ENCODE measurements at regions not wholly inside any gene's neighbourhood (a gene's known extent, or its start where the extent isn't known, plus 50 kb on each side); places are given as distances from the start of the nearest gene placed in this dataset.

DNA sequence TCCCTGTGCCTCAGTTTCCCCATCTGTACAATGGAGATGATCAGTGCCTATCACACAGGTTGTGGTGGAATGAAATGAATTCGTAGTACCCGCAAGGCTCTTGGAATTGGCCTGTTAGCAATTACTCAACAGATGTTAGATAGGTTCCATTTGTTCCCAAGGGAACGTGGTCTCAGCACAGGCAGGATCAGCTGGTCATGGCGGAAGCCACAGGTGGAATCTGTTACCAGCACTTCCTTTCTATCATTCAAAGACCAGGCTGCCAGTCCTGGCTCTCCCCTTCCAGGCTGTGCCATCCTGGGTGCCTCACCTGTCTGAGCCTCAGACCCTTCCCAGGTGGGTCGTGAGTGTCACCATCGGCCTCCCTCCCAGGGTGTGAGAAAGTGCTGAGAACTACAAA, 61.5 kb downstream of the FBXO2 start:
- H3K79me2 ChIP-seq (ENCODE audit: control insufficient read depth, insufficient read depth, low read length), result no peaks in the 10 kb centered on the region
- no peak overlapping the region for H3K4me2 ChIP-seq (ENCODE audit: insufficient read depth, low read length)
- no peak overlapping the region for H3K4me3 ChIP-seq (replicated peaks in 1 of 3; ENCODE audit: insufficient read depth in 1 of 3, low read depth in 1 of 3, low read length in 3 of 3)
- no peak overlapping the region for H3K27ac ChIP-seq (ENCODE audit: insufficient read depth, low read depth, low read length)
- intact Hi-C loops (cut with micrococcal nuclease) (no loop called here), dilution Hi-C loops (cut with MboI; ENCODE audit: extremely low pct_ligation_motif_present, low sequenced_read_pairs) (no loop called here)
- no peaks in the 10 kb centered on the region for H3K4me1 ChIP-seq (ENCODE audit: control insufficient read depth, extremely low read depth, insufficient read depth, low read length)
- H2AFZ ChIP-seq (ENCODE audit: low read depth, low read length), result no peak overlapping the region
- ChIA-PET CTCF (no interaction called here), POLR2A (no interaction called here)
- no peaks in the 10 kb centered on the region for H3K27me3 ChIP-seq (ENCODE audit: control insufficient read depth in 2 of 2, insufficient read depth in 2 of 2, low read length in 2 of 2)
- H3K9me3 ChIP-seq (replicated peaks; ENCODE audit: control insufficient read depth, insufficient read depth, low read length), result no peaks in the 10 kb centered on the region
- no peaks in the 10 kb centered on the region for H4K20me1 ChIP-seq (replicated peaks; ENCODE audit: control insufficient read depth, extremely low read depth, insufficient read depth, low read length)
- no peak overlapping the region for H3K9ac ChIP-seq (replicated peaks; ENCODE audit: extremely low read depth, insufficient read depth, low read length)
- no peak for TF ChIP-seq GATA2 (IDR thresholded peaks at IDR 0.05; ENCODE audit: insufficient read depth, insufficient read length, low read depth, low read length)
- no peak for TF ChIP-seq JUN (IDR thresholded peaks at IDR 0.05; ENCODE audit: borderline replicate concordance, insufficient read depth, insufficient read length, low read depth)
- TF ChIP-seq MYC (IDR thresholded peaks at IDR 0.05; ENCODE audit: low read depth, low read length), result no peak
- TF ChIP-seq MAX (IDR thresholded peaks at IDR 0.05; ENCODE audit: insufficient read depth, insufficient read length), result no peak
- no peak for TF ChIP-seq FOS (IDR thresholded peaks at IDR 0.05; ENCODE audit: borderline replicate concordance, insufficient read depth, low read length)
- TF ChIP-seq POLR2A (IDR thresholded peaks at IDR 0.05; ENCODE audit: low read depth, low read length), result no peak
- TF ChIP-seq CTCF (IDR thresholded peaks at IDR 0.05; ENCODE audit: extremely low read depth in 1 of 2, insufficient read depth in 1 of 2, low read depth in 1 of 2, low read length in 2 of 2), result no peak
- TF ChIP-seq EZH2 (IDR thresholded peaks at IDR 0.05; ENCODE audit: borderline replicate concordance, low read depth, low read length, severe bottlenecking), result no peak
- no peak for TF ChIP-seq POLR2AphosphoS5 (IDR thresholded peaks at IDR 0.05; ENCODE audit: insufficient read depth, low read depth, low read length)
- no peaks in the 10 kb centered on the region for H3K36me3 ChIP-seq (ENCODE audit: control insufficient read depth in 2 of 2, extremely low read depth in 1 of 2, insufficient read depth in 2 of 2, low read length in 2 of 2)
- no TSS peak for BruUV-seq (replicated peaks)
- DNase-seq (ENCODE audit: low read depth, low spot score) (no peak), FAIRE-seq (no peak)
- no peaks in the 10 kb centered on the region for H3K9me1 ChIP-seq (replicated peaks; ENCODE audit: control insufficient read depth, extremely low read depth, insufficient read depth, low read length)

Measured in endothelial cell of umbilical vein (primary cell).